ENCODE measurements at regions not wholly inside any gene's neighbourhood (a gene's known extent, or its start where the extent isn't known, plus 50 kb on each side); places are given as distances from the start of the nearest gene placed in this dataset.

DNA sequence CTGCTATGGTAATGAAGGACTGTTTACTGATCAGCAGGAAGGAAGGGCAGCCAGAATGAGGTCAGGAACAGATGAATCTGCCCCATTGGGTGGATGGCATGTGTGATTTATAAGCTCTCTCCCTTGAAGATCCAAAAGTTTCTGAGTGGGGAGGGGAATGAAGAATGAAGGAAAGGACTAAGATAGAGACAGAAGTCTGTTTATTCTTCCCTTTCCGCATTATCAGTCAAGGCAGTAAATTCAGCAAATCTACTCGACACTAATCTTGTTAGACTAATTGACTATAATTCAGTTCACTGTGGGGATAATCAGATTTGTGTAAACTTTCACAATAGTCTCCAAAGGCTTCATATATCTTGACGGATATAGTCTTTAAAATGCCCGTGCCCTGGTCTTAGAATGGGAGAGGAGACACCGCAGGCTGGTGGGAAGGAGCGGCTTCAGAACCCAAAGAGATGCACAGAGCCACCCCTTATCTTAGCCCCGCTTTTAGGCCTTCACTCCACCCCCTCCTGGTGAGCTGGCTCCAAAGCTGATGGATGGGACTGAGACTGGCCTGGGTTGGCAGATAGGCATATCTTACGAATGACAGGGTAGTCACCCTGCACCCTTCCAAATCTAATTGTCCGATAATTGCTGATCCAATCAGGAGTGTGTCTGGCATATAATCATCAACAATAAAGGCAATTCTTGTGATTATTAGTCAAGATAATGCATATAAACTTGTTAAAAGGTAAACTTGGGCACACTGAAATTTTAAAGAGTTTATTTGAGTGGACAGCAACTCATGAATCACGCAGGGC, 76.0 kb upstream of the PPM1J start:
- TF ChIP-seq EZH2phosphoT487 (IDR thresholded peaks at IDR 0.05; ENCODE audit: low read length) = no peak
- no peaks in the 10 kb centered on the region for H4K20me1 ChIP-seq (ENCODE audit: insufficient read depth, low read length)
- no peak overlapping the region for H3K4me3 ChIP-seq (ENCODE audit: low read length)
- no peaks in the 10 kb centered on the region for H3K79me2 ChIP-seq (ENCODE audit: low read length)
- no peak overlapping the region for H3K4me2 ChIP-seq (ENCODE audit: low read depth, low read length)
- H3K27ac ChIP-seq (ENCODE audit: low read length) = no peak overlapping the region
- no peak overlapping the region for H2AFZ ChIP-seq (ENCODE audit: low read length)
- H3K9ac ChIP-seq (ENCODE audit: low read length) = no peak overlapping the region
- H3K27me3 ChIP-seq (replicated peaks; ENCODE audit: insufficient read depth, low read length) = no peaks in the 10 kb centered on the region
- no peaks in the 10 kb centered on the region for H3K9me2 ChIP-seq (replicated peaks; ENCODE audit: insufficient read depth, low read length)
- H3K36me3 ChIP-seq (replicated peaks; ENCODE audit: insufficient read depth, low read length) = no peaks in the 10 kb centered on the region
- H3K4me1 ChIP-seq (ENCODE audit: low read length) = no peaks in the 10 kb centered on the region
- H3F3A ChIP-seq (ENCODE audit: insufficient read depth, low read length) = no peaks in the 10 kb centered on the region
- no peaks in the 10 kb centered on the region for H3K9me3 ChIP-seq (replicated peaks; ENCODE audit: insufficient read depth, low read length)
- no peak for DNase-seq

DNA sequence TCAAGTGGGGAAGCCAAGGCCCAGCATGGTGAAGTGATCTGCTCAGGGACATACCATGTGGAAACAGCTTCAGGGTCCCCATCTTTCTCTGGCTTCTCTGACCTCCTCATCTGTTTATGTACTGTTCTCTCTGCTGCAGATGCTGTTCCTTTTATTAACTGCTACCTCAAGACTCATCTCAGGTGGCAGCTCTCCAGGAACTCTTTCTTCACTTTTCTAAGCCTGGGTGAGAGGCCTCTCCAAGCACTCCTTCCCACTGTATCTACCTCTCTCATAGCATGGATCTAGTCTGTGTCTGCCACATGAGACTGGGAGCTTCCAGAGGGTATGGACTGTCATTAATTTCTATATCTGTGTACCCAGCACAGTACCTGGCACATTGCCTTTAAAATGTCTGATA, 73.4 kb upstream of the PPM1J start:
- H3K79me2 ChIP-seq (ENCODE audit: low read length) = no peaks in the 10 kb centered on the region
- no peaks in the 10 kb centered on the region for H4K20me1 ChIP-seq (ENCODE audit: insufficient read depth, low read length)
- TF ChIP-seq EZH2phosphoT487 (IDR thresholded peaks at IDR 0.05; ENCODE audit: low read length) = no peak
- TF ChIP-seq EZH2 (optimal IDR thresholded peaks at IDR 0.05; ENCODE audit: low read depth, low read length) = no peak
- TF ChIP-seq, protein P1, sequence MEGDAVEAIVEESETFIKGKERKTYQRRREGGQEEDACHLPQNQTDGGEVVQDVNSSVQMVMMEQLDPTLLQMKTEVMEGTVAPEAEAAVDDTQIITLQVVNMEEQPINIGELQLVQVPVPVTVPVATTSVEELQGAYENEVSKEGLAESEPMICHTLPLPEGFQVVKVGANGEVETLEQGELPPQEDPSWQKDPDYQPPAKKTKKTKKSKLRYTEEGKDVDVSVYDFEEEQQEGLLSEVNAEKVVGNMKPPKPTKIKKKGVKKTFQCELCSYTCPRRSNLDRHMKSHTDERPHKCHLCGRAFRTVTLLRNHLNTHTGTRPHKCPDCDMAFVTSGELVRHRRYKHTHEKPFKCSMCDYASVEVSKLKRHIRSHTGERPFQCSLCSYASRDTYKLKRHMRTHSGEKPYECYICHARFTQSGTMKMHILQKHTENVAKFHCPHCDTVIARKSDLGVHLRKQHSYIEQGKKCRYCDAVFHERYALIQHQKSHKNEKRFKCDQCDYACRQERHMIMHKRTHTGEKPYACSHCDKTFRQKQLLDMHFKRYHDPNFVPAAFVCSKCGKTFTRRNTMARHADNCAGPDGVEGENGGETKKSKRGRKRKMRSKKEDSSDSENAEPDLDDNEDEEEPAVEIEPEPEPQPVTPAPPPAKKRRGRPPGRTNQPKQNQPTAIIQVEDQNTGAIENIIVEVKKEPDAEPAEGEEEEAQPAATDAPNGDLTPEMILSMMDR (IDR thresholded peaks at IDR 0.05; ENCODE audit: low read length) = no peak
- H3K4me3 ChIP-seq (ENCODE audit: low read length) = no peak overlapping the region
- H2AFZ ChIP-seq (ENCODE audit: low read length) = no peak overlapping the region
- H3K4me1 ChIP-seq (ENCODE audit: low read length) = no peaks in the 10 kb centered on the region
- no peaks in the 10 kb centered on the region for H3K9me2 ChIP-seq (replicated peaks; ENCODE audit: insufficient read depth, low read length)
- no peaks in the 10 kb centered on the region for H3K36me3 ChIP-seq (replicated peaks; ENCODE audit: insufficient read depth, low read length)
- H3F3A ChIP-seq (ENCODE audit: insufficient read depth, low read length) = no peaks in the 10 kb centered on the region
- no peaks in the 10 kb centered on the region for H3K9me3 ChIP-seq (replicated peaks; ENCODE audit: insufficient read depth, low read length)
- DNase-seq = no peak
- no peaks in the 10 kb centered on the region for H3K27me3 ChIP-seq (replicated peaks; ENCODE audit: insufficient read depth, low read length)
- no peak overlapping the region for H3K4me2 ChIP-seq (ENCODE audit: low read depth, low read length)
- no peak overlapping the region for H3K27ac ChIP-seq (ENCODE audit: low read length)
- H3K9ac ChIP-seq (ENCODE audit: low read length) = no peak overlapping the region

DNA sequence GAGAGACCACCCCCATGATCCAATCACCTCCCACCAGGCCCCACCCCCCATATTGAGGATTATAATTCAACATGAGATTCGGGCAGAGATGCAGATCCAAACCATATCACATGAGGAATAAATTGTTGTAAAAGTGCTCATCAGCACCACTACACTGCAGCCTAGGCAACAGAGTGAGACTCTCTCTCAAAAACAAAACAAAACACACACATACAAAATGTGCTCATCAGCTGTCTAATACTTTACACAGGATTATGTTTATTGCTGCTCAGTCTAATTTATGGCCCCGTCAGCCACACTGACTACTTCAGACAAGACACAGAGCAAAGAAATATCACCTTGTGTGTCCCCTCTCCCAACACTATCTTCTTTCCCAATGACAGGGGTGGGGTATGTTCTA, 72.9 kb upstream of the PPM1J start:
- H3K4me2 ChIP-seq (ENCODE audit: low read depth, low read length) = no peak overlapping the region
- H3K9me3 ChIP-seq (replicated peaks; ENCODE audit: insufficient read depth, low read length) = no peaks in the 10 kb centered on the region
- TF ChIP-seq, protein P1 (IDR thresholded peaks at IDR 0.05; ENCODE audit: low read length) = no peak
- no peak for TF ChIP-seq EZH2 (optimal IDR thresholded peaks at IDR 0.05; ENCODE audit: low read depth, low read length)
- no peak for TF ChIP-seq EZH2phosphoT487 (IDR thresholded peaks at IDR 0.05; ENCODE audit: low read length)
- no peaks in the 10 kb centered on the region for H3K36me3 ChIP-seq (replicated peaks; ENCODE audit: insufficient read depth, low read length)
- H4K20me1 ChIP-seq (ENCODE audit: insufficient read depth, low read length) = no peaks in the 10 kb centered on the region
- no peaks in the 10 kb centered on the region for H3K9me2 ChIP-seq (replicated peaks; ENCODE audit: insufficient read depth, low read length)
- no peaks in the 10 kb centered on the region for H3F3A ChIP-seq (ENCODE audit: insufficient read depth, low read length)
- no peak for DNase-seq
- H3K4me3 ChIP-seq (ENCODE audit: low read length) = no peak overlapping the region
- no peak overlapping the region for H3K27ac ChIP-seq (ENCODE audit: low read length)
- H3K9ac ChIP-seq (ENCODE audit: low read length) = no peak overlapping the region
- no peaks in the 10 kb centered on the region for H3K4me1 ChIP-seq (ENCODE audit: low read length)
- no peaks in the 10 kb centered on the region; the same call in 1 of the 2 replicates for H3K27me3 ChIP-seq (replicated peaks; ENCODE audit: insufficient read depth, low read length)
- H3K79me2 ChIP-seq (ENCODE audit: low read length) = no peaks in the 10 kb centered on the region
- no peak overlapping the region for H2AFZ ChIP-seq (ENCODE audit: low read length)

DNA sequence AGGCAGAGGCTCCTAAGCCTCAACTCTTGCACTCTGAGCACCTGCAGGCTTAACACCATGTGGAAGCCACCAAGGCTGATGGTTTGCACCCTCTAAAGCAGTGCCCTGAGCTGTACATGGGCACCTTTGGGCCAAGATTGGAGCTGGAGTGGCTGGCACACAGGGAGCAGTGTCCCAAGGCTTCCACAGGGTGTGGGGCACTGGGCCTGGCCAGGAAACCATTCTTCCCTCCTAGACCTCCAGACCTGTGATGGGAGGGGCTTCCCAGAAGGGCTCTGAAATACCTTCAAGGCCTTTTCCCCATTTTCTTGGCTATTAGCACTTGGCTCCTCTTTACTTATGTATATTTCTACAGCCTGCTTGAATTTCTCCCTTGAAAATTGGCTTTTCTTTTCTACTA, 67.9 kb upstream of the PPM1J start:
- H3K4me3 ChIP-seq (ENCODE audit: low read length) = no peak overlapping the region
- no peaks in the 10 kb centered on the region for H3K9me3 ChIP-seq (replicated peaks; ENCODE audit: insufficient read depth, low read length)
- H4K20me1 ChIP-seq (ENCODE audit: insufficient read depth, low read length) = no peaks in the 10 kb centered on the region
- no peak overlapping the region for H3K27ac ChIP-seq (ENCODE audit: low read length)
- no peak for TF ChIP-seq EZH2 (optimal IDR thresholded peaks at IDR 0.05; ENCODE audit: low read depth, low read length)
- no peaks in the 10 kb centered on the region for H3F3A ChIP-seq (ENCODE audit: insufficient read depth, low read length)
- no peak overlapping the region for H3K4me2 ChIP-seq (ENCODE audit: low read depth, low read length)
- no peaks in the 10 kb centered on the region for H3K4me1 ChIP-seq (ENCODE audit: low read length)
- DNase-seq = no peak
- H2AFZ ChIP-seq (ENCODE audit: low read length) = no peak overlapping the region
- no peaks in the 10 kb centered on the region for H3K9me2 ChIP-seq (replicated peaks; ENCODE audit: insufficient read depth, low read length)
- no peaks in the 10 kb centered on the region for H3K79me2 ChIP-seq (ENCODE audit: low read length)
- no peak overlapping the region for H3K9ac ChIP-seq (ENCODE audit: low read length)
- no peaks in the 10 kb centered on the region for H3K36me3 ChIP-seq (replicated peaks; ENCODE audit: insufficient read depth, low read length)
- H3K27me3 ChIP-seq (replicated peaks; ENCODE audit: insufficient read depth, low read length) = peaks cover 20% of the 10 kb centered on the region

Data from MM.1S (cell line).